ENCODE measurements at regions not wholly inside any gene's neighbourhood (a gene's known extent, or its start where the extent isn't known, plus 50 kb on each side); places are given as distances from the start of the nearest gene placed in this dataset.

DNA sequence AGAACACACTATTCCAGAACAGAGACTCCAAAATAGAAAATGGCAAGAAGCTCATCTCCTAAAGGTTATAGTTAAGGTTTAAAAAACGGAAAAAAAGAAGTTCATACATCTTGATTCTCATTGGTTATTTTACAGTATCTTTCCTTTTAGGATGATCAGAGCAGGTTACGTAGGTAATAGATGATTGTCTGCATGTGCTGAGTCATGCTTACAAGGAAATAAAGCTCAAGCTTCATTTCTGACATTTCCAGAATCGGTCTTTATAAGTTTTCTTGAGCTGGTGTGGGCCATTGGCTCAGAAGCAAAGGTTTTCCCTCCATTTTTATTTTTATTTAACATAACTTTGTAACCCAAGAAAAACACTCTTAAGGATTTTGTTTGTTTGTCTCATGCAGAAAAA is 1030.3 kb upstream of the CDH8 start:
- Histone ChIP-seq H3K9me3 (replicated peaks; ENCODE audit: control insufficient read depth, insufficient read depth, low read length) (no peaks in the 10 kb centered on the region), H3K4me3 (no peak overlapping the region), H2AFZ (ENCODE audit: control insufficient read depth, low read depth, low read length) (no peak overlapping the region), H3K27me3 (replicated peaks in 1 of 2; ENCODE audit: control insufficient read depth in 2 of 2, insufficient read depth in 2 of 2, low read length in 1 of 2) (no peaks in the 10 kb centered on the region), H3K4me1 (ENCODE audit: control insufficient read depth, insufficient read depth, low read length) (no peaks in the 10 kb centered on the region), H3K27ac (ENCODE audit: control insufficient read depth, insufficient read depth) (no peak overlapping the region), H4K20me1 (ENCODE audit: control insufficient read depth, insufficient read depth) (no peaks in the 10 kb centered on the region), H3K4me2 (ENCODE audit: control insufficient read depth, insufficient read depth) (no peak overlapping the region), H3K36me3 (ENCODE audit: control insufficient read depth in 2 of 2, insufficient read depth in 2 of 2, low read length in 1 of 2) (no peaks in the 10 kb centered on the region), H3K79me2 (ENCODE audit: control insufficient read depth, insufficient read depth, low read length) (no peaks in the 10 kb centered on the region), H3K9ac (ENCODE audit: control insufficient read depth, insufficient read depth, low read length) (no peak overlapping the region)
- CTCF ChIA-PET = interaction anchor here (0.7 kb wide), 1 partner anchor 1803 kb away, joined by 3 read pairs; no protein-coding TSS in a partner anchor
- RAD21 ChIA-PET (ENCODE audit: unreplicated experiment) = no interaction called here
- ATAC-seq (no peak), DNase-seq (ENCODE audit: low read depth, low spot score) (no peak), FAIRE-seq (no peak)
- POLR2A ChIA-PET = no interaction called here
- TF ChIP-seq, protein P1, sequence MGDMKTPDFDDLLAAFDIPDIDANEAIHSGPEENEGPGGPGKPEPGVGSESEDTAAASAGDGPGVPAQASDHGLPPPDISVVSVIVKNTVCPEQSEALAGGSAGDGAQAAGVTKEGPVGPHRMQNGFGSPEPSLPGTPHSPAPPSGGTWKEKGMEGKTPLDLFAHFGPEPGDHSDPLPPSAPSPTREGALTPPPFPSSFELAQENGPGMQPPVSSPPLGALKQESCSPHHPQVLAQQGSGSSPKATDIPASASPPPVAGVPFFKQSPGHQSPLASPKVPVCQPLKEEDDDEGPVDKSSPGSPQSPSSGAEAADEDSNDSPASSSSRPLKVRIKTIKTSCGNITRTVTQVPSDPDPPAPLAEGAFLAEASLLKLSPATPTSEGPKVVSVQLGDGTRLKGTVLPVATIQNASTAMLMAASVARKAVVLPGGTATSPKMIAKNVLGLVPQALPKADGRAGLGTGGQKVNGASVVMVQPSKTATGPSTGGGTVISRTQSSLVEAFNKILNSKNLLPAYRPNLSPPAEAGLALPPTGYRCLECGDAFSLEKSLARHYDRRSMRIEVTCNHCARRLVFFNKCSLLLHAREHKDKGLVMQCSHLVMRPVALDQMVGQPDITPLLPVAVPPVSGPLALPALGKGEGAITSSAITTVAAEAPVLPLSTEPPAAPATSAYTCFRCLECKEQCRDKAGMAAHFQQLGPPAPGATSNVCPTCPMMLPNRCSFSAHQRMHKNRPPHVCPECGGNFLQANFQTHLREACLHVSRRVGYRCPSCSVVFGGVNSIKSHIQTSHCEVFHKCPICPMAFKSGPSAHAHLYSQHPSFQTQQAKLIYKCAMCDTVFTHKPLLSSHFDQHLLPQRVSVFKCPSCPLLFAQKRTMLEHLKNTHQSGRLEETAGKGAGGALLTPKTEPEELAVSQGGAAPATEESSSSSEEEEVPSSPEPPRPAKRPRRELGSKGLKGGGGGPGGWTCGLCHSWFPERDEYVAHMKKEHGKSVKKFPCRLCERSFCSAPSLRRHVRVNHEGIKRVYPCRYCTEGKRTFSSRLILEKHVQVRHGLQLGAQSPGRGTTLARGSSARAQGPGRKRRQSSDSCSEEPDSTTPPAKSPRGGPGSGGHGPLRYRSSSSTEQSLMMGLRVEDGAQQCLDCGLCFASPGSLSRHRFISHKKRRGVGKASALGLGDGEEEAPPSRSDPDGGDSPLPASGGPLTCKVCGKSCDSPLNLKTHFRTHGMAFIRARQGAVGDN (IDR thresholded peaks at IDR 0.05) = no peak
- TF ChIP-seq CHD1 (IDR thresholded peaks at IDR 0.05; ENCODE audit: low read depth, low read length) (no peak), POLR2AphosphoS2 (IDR thresholded peaks at IDR 0.05; ENCODE audit: low read depth, low read length) (no peak), BCL11A (IDR thresholded peaks at IDR 0.05; ENCODE audit: low read depth, low read length) (no peak), TCF3 (IDR thresholded peaks at IDR 0.05; ENCODE audit: borderline replicate concordance, insufficient read depth, low read depth, low read length) (no peak), SRF (IDR thresholded peaks at IDR 0.05; ENCODE audit: low read depth in 2 of 2, low read length in 2 of 2) (no peak), SMAD5 (IDR thresholded peaks at IDR 0.05; ENCODE audit: low read depth) (no peak), SUZ12 (IDR thresholded peaks at IDR 0.05; ENCODE audit: unreplicated experiment) (no peak), TARDBP (IDR thresholded peaks at IDR 0.05; ENCODE audit: borderline replicate concordance) (no peak), PAX8 (IDR thresholded peaks at IDR 0.05) (no peak), NFYB (IDR thresholded peaks at IDR 0.05; ENCODE audit: insufficient read depth, low read depth, low read length) (no peak), BMI1 (IDR thresholded peaks at IDR 0.05; ENCODE audit: borderline replicate concordance) (no peak), ETV6 (conservative IDR thresholded peaks at IDR 0.05 in 1 of 2, IDR thresholded peaks at IDR 0.05 in 1 of 2; ENCODE audit: borderline replicate concordance in 1 of 2, low read depth in 1 of 2) (no peak), ZBED1 (IDR thresholded peaks at IDR 0.05; ENCODE audit: borderline replicate concordance) (no peak), MTA3 (IDR thresholded peaks at IDR 0.05; ENCODE audit: borderline replicate concordance, low read length) (no peak)
- TF ChIP-seq, protein P2, sequence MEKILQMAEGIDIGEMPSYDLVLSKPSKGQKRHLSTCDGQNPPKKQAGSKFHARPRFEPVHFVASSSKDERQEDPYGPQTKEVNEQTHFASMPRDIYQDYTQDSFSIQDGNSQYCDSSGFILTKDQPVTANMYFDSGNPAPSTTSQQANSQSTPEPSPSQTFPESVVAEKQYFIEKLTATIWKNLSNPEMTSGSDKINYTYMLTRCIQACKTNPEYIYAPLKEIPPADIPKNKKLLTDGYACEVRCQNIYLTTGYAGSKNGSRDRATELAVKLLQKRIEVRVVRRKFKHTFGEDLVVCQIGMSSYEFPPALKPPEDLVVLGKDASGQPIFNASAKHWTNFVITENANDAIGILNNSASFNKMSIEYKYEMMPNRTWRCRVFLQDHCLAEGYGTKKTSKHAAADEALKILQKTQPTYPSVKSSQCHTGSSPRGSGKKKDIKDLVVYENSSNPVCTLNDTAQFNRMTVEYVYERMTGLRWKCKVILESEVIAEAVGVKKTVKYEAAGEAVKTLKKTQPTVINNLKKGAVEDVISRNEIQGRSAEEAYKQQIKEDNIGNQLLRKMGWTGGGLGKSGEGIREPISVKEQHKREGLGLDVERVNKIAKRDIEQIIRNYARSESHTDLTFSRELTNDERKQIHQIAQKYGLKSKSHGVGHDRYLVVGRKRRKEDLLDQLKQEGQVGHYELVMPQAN (conservative IDR thresholded peaks at IDR 0.05) = no peak
- TF ChIP-seq, protein P3, sequence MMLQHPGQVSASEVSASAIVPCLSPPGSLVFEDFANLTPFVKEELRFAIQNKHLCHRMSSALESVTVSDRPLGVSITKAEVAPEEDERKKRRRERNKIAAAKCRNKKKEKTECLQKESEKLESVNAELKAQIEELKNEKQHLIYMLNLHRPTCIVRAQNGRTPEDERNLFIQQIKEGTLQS (IDR thresholded peaks at IDR 0.05; ENCODE audit: borderline replicate concordance, extremely low read depth, low read depth, low read length) = no peak
- SMC1A ChIA-PET (ENCODE audit: uncharacterized antibody, unreplicated experiment) = no interaction called here
- intact Hi-C loops (cut with micrococcal nuclease; ENCODE audit: unreplicated experiment) = no loop called here
- BruUV-seq (replicated peaks) = no TSS peak
- WGBS (ENCODE audit: insufficient coverage, insufficient replicate concordance, low lambda C conversion rate, missing lambda C conversion rate) = 0% methylated on average over 3 of the region's 3 CpGs
- in situ Hi-C loops (cut with MboI) = no loop called here
